PC-9 (cell line): ENCODE measurements at regions not wholly inside any gene's neighbourhood (a gene's known extent, or its start where the extent isn't known, plus 50 kb on each side); places are given as distances from the start of the nearest gene placed in this dataset.

Experiments used
- CTCF ChIP-seq: fragments of 200-600 bp; sonication (generic); conservative IDR thresholded peaks from 2 replicates; pipeline ENCODE4 v1.6.1; 2017; ENCODE audit warnings: mixed run types, antibody characterized with exemption, mild to moderate bottlenecking, moderate library complexity
- EZH2 ChIP-seq: fragments of 200-600 bp; sonication (generic); IDR thresholded peaks from 2 replicates; pipeline ENCODE4 v1.8.0; 2017; ENCODE audit warnings: antibody characterized with exemption, low read depth

GRCh38 chr11:37459456-37459855, 861.4 kb upstream of the RAG2 start:
- TF ChIP-seq CTCF (no peak), EZH2 (no peak)
